GM18505 (cell line): ENCODE measurements at regions not wholly inside any gene's neighbourhood (a gene's known extent, or its start where the extent isn't known, plus 50 kb on each side); places are given as distances from the start of the nearest gene placed in this dataset.

Experiments used
- ATAC-seq: cut with Tn5 transposase; IDR thresholded peaks from one replicate; pipeline ENCODE4 v1.9.1; 2021; ENCODE audit not compliant: unreplicated experiment
- POLR2A ChIP-seq: IDR thresholded peaks from 4 replicates; pipeline ENCODE4 v1.6.1; 2011; ENCODE audit warnings: borderline replicate concordance; ENCODE audit not compliant: insufficient read depth, insufficient read length; ENCODE audit errors: extremely low read depth

DNA sequence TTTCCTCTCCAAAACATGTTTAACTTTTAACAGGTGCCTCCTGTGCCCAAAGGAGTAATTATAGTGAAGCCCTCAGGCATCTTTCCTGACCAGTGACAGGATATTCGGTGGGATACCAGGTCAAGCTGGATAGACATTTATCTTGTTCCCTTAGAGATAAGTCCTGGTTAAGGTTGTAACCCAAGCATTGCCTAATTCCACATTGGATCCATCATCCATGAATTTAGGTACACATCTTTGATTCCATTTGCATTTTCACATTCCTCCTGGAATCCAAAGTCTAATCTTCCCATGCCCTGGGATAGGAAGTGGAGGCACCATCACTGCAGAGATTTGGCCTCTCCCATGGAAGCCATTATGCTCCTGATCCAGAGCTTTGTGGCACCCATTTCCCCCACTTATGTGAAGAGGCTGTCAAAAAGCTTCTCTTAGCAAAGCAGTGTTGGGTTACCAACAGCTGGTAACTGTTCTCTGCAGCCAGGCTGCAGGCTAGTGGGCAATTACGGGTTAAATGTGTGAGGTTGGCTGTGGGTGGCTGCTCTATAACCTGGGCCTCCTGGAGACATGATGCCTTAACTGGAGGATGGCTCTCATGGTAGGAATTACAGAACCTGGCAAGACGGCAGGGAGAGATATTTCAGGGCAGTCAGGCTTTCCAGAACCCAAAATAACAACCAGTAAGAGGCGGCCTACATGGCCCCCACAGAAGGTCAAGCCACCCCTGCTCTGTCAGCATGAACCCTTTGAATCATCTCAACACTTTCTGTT is 96.9 kb upstream of the VGLL2 start:
- no peak for ATAC-seq
- TF ChIP-seq POLR2A = no peak

DNA sequence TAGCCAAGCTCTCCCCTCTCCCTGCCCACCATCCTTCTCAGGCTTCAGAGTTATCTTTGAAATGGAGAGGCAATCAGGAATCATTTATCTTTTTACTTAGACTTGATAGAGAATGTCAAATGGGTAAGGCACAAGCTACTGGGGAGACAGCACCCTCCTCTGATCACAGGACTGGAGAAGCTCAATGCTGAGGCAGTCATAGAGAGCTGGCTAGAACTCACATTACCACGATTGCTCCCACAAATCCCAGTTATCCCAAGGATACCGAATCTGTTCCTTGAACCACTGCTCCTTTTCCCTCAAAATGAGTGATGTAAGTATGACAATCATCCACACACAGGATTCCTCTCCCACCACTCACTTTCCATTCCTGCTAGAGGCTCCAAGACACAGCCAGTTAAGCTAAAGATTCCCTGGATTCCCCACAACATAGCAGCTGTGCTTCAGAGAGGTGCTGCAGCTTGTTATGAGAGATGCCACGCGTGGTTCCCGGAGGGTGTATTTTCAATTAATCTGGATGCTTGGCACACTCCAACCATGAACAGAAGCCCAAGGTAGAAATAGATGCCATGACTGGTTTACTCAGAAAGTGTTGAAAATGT is 96.2 kb upstream of the VGLL2 start:
- ATAC-seq = no peak
- no peak for TF ChIP-seq POLR2A

DNA sequence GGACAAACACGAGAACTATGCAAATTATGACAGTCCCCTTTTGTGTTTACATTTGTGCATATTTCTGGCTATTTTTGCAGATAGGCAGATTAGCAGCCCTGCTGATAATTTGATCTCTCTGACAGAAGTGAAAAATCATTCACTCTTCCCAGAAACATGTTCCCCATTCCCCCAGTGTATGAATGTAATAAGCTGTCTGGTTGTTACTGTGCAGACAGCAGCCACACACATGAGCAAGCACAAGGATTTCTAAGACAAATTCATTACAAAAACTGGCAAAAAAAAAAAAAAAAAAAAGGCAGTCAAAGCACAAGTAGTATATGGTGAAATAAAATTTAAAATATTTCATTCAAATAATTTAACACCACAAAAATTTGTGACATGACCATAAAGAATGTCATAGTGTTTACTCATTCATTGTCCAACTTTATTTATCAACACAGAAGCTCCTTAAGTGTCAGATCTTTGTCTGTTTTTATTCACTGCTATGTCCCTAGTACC is 95.5 kb upstream of the VGLL2 start:
- TF ChIP-seq POLR2A = no peak
- ATAC-seq = no peak

- no peak for ATAC-seq
- TF ChIP-seq POLR2A = no peak
Measured at GRCh38 chr6:117174835-117175360, 90.5 kb upstream of the VGLL2 start.

- TF ChIP-seq POLR2A = no peak
- no peak for ATAC-seq
Measured at GRCh38 chr6:117188627-117189201, 76.6 kb upstream of the VGLL2 start.

- TF ChIP-seq POLR2A = no peak
- no peak for ATAC-seq
Measured at GRCh38 chr6:117191009-117191408, 74.3 kb upstream of the VGLL2 start.

DNA sequence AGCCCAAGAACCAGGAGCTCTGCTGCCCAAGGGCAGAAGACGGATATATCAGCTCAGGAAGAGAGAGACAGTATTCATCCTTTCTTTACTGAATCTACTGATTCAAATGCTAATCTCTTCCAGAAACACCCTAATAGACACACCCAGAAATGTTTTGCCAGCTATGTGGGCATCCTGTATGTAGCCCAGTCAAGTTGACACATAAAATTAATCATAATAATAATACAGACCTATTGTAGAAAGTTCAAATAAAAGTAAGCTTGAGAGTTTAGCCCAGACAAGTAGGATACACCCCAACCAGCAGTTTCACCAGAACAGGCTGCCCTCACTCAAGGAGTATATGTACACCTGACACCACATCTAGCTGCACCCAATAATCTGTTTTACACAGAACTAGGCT is 73.9 kb upstream of the VGLL2 start:
- no peak for TF ChIP-seq POLR2A
- no peak for ATAC-seq

DNA sequence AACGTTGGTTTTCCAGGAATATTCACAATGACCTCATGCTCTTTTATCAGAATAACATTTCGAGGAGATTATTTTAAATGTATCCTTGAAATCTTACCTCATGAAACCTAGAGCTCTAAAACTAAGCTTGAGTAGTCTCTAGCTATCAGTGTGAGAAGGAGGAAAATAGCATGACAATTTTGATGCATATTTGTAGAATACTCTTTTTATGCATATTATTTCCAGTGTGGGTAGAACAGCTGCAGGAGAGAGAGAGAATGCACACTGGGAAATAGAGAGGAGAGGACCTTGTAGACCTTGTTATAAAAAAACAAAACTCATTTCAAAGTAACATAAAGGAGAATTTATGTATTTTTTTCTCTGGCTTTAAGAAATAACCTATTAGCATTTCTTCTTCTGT is 71.1 kb upstream of the VGLL2 start:
- TF ChIP-seq POLR2A = no peak
- no peak for ATAC-seq

DNA sequence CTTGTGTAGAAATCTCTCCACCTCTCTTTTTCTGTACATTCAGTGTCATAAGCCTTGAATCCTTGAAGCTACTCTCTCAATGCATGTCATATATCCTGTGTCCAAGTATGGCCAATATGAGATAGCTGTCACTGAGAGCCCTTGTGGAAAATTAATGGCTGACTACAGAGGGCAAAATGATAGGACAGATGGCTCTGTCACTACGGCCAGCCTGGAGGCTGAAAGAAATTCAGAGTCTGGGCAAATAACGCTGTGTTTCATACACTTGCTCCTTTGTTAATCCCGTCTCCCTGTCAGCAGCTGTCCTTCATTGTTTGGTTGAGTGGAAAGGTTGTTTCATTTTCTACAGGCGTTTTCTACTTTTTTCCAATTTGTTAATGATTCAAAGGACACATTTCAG is 70.4 kb upstream of the VGLL2 start:
- ATAC-seq = no peak
- no peak for TF ChIP-seq POLR2A

DNA sequence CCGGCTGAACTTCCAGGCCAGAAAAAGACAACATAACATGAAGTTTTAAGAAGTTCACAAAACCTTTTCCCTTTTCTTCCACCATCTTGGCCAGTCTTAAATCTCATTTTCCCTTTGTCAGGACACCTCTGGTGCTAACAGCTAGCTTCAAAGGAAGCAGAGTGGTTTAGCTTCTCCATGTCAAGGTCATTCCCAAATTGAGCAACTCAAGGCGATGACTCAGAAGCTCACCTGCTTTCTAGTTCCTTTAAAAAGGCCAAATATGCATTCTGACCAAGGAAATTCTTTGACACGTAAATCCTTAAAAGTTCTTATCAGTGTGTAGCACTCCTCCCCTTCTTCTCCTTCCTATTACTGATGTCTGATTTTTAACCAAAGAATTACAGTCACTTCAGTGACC is 69.6 kb upstream of the VGLL2 start:
- no peak for TF ChIP-seq POLR2A
- no peak for ATAC-seq

DNA sequence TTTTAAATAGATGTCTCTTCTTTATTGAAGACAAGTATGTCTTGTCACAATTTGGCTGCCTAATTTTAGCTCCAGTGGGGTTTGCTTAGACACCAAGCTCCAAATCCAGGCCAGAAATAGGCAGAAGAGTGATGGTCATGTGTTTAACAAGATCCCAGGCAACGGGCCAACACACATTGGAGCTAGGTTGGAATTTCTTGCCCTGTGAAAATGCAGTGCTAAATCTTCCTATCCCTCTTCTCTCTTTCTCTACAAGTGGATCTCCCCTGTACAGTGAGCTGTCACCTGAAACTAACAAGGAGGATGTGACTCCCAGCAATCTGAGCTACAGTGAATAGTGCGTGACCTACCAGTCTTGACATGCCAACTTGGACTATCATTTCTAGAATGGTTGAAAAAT is 65.3 kb upstream of the VGLL2 start:
- no peak for TF ChIP-seq POLR2A

GRCh38 chr6:117204903-117205302 is 60.5 kb upstream of the VGLL2 start:
- TF ChIP-seq POLR2A = no peak
- no peak for ATAC-seq

More for the DNA sequence above, 65.3 kb upstream of the VGLL2 start:
- no peak for ATAC-seq

DNA sequence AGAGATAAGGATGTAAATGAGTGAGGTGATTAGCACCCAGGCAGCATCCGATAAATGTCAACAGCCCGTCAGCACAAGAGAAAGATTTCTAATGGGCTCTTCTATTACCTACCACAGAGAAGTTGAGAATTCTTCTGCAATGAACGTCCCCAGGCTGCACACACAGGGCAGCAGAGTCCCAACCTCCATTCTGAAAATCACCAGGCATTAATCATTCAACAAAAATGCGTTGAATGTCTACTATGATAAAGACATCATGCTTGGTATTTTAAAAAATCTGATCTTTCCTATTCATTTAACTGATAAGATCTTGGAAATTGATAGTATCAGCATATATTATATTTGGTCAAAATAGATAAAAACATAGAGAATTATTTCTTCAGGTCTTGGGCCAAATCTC is 59.5 kb upstream of the VGLL2 start:
- TF ChIP-seq POLR2A = no peak

GRCh38 chr6:117206522-117206921 is 58.8 kb upstream of the VGLL2 start:
- TF ChIP-seq POLR2A = no peak
- ATAC-seq = no peak

More for the DNA sequence above, 59.5 kb upstream of the VGLL2 start:
- no peak for ATAC-seq
